ENCODE measurements at regions not wholly inside any gene's neighbourhood (a gene's known extent, or its start where the extent isn't known, plus 50 kb on each side); places are given as distances from the start of the nearest gene placed in this dataset.

DNA sequence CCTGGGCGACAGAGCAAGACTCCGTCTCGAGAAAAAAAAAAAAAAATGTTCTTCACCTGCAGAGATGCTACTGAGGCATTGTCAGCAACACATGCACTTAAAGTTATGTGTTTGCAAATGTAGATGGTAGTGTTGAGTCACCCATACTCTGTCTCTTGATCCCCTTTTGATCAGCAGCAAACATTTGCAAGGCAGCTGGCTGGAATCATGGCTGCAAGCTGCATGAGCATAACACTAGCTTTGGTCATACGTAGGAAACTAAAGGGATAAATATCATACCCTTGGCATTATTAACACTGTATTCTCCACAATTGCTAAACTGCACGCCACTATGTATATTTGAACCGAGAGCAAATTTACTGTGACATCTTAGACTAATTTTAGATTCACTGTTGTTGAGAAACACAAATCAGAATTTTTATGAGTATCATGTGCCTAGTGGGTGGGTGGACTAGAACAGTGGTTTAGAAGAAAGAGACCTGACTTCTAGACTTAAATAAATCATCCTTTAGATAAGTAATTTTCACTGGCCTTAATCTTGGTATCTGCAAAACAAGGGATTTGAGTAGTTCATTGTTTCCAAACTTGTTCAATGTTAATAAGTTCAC lies 229.3 kb upstream of the MEOX2 start:
- TF ChIP-seq ZNF331 (CRISPR knock-in tag; IDR thresholded peaks at IDR 0.05; ENCODE audit: low read depth) (no peak), EZH2 (IDR thresholded peaks at IDR 0.05; ENCODE audit: low read depth, unreplicated experiment) (no peak), NANOG (IDR thresholded peaks at IDR 0.05; ENCODE audit: borderline replicate concordance) (no peak), EZH2phosphoT487 (IDR thresholded peaks at IDR 0.05; ENCODE audit: unreplicated experiment) (no peak)
- TF ChIP-seq, protein P1, sequence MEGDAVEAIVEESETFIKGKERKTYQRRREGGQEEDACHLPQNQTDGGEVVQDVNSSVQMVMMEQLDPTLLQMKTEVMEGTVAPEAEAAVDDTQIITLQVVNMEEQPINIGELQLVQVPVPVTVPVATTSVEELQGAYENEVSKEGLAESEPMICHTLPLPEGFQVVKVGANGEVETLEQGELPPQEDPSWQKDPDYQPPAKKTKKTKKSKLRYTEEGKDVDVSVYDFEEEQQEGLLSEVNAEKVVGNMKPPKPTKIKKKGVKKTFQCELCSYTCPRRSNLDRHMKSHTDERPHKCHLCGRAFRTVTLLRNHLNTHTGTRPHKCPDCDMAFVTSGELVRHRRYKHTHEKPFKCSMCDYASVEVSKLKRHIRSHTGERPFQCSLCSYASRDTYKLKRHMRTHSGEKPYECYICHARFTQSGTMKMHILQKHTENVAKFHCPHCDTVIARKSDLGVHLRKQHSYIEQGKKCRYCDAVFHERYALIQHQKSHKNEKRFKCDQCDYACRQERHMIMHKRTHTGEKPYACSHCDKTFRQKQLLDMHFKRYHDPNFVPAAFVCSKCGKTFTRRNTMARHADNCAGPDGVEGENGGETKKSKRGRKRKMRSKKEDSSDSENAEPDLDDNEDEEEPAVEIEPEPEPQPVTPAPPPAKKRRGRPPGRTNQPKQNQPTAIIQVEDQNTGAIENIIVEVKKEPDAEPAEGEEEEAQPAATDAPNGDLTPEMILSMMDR (conservative IDR thresholded peaks at IDR 0.05; ENCODE audit: low read depth in 2 of 2) = no peak

All from GM23338 (cell line).